ENCODE measurements at regions not wholly inside any gene's neighbourhood (a gene's known extent, or its start where the extent isn't known, plus 50 kb on each side); places are given as distances from the start of the nearest gene placed in this dataset.
"Not testable (repeated sequence)": the region's sequence is repeated elsewhere in the genome, so short reads cannot be mapped to it uniquely, and the experiment has no call there.

DNA sequence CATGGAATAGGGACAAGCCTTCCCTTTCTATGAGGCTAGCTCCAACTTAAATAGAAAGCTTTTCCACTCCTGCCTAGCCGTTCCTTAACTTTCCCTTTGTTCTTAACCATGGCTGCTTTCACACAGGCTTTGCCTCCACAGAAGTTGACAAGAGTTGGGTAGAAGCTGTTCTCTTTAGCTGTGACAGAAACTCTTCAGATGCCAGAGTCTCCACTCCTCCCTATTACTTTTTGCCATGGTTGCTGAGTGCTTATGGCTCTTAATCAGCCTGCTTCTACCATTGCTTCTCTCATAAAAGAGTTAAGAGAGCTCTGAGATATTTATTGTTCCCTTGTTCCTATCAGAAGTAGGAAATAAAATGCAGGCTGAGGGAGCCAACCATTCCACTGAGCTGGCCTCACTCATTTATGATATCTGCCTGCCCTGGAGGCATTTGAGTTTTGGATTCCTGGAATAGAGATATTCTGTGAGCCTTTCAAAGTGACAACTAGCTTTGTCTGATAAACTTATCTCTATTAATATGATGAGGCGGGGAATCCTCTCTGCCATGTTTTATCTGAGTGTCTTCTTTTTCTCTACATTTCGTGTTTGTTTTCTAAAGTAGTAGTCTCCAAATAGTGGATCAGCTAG is 162.6 kb downstream of the DMAC1 start:
- in situ Hi-C loops (cut with HindIII; ENCODE audit: low sequenced_read_pairs), result no loop called here
- DNase-seq (ENCODE audit: low spot score), result no peak

- in situ Hi-C loops (cut with HindIII; ENCODE audit: low sequenced_read_pairs), result no loop called here
- DNase-seq (ENCODE audit: low spot score), result no peak
Observed at GRCh38 chr9:7636309-7636708, 163.3 kb downstream of the DMAC1 start.

- DNase-seq (ENCODE audit: low spot score); in situ Hi-C loops (cut with HindIII; ENCODE audit: low sequenced_read_pairs): not testable (repeated sequence)
Observed at GRCh38 chr9:7626571-7627029, 173.0 kb downstream of the DMAC1 start.

GRCh38 chr9:7622481-7622880 is 177.1 kb downstream of the DMAC1 start:
- in situ Hi-C loops (cut with HindIII; ENCODE audit: low sequenced_read_pairs), result no loop called here
- DNase-seq (ENCODE audit: low spot score), result no peak

GRCh38 chr9:7615344-7615743 is 184.2 kb downstream of the DMAC1 start:
- in situ Hi-C loops (cut with HindIII; ENCODE audit: low sequenced_read_pairs), result no loop called here
- DNase-seq (ENCODE audit: low spot score), result no peak

GRCh38 chr9:7613931-7614330 is 185.6 kb downstream of the DMAC1 start:
- in situ Hi-C loops (cut with HindIII; ENCODE audit: low sequenced_read_pairs), result no loop called here
- DNase-seq (ENCODE audit: low spot score), result no peak

DNA sequence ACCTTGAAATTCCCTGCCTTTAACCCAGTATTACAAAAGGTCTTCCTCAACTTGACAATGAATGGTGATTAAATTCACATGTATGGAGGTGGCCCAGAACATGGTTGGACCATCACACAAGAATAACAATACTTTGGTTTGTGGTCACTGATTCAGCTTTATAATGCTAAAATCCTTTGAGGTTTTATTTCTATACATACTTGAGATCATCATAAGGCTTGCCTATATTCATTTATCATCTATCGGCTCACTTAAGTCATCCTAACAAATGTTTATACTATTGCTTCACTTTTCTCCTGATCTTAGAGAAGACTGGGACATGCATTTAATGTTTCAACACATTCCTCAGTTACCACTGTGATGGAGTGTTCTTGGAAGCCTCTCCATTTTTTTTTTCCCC is 191.3 kb downstream of the DMAC1 start:
- no peak for DNase-seq (ENCODE audit: low spot score)
- in situ Hi-C loops (cut with HindIII; ENCODE audit: low sequenced_read_pairs), result no loop called here

GRCh38 chr9:7607421-7607820 is 192.2 kb downstream of the DMAC1 start:
- DNase-seq (ENCODE audit: low spot score), result no peak
- in situ Hi-C loops (cut with HindIII; ENCODE audit: low sequenced_read_pairs), result no loop called here

GRCh38 chr9:7606591-7606990 is 193.0 kb downstream of the DMAC1 start:
- no peak for DNase-seq (ENCODE audit: low spot score)
- in situ Hi-C loops (cut with HindIII; ENCODE audit: low sequenced_read_pairs), result no loop called here

- in situ Hi-C loops (cut with HindIII; ENCODE audit: low sequenced_read_pairs), result no loop called here
- no peak for DNase-seq (ENCODE audit: low spot score)
Observed at GRCh38 chr9:7601739-7602138, 197.8 kb downstream of the DMAC1 start.

- in situ Hi-C loops (cut with HindIII; ENCODE audit: low sequenced_read_pairs), result no loop called here
- no peak for DNase-seq (ENCODE audit: low spot score)
Observed at GRCh38 chr9:7597716-7598115, 201.9 kb downstream of the DMAC1 start.

DNA sequence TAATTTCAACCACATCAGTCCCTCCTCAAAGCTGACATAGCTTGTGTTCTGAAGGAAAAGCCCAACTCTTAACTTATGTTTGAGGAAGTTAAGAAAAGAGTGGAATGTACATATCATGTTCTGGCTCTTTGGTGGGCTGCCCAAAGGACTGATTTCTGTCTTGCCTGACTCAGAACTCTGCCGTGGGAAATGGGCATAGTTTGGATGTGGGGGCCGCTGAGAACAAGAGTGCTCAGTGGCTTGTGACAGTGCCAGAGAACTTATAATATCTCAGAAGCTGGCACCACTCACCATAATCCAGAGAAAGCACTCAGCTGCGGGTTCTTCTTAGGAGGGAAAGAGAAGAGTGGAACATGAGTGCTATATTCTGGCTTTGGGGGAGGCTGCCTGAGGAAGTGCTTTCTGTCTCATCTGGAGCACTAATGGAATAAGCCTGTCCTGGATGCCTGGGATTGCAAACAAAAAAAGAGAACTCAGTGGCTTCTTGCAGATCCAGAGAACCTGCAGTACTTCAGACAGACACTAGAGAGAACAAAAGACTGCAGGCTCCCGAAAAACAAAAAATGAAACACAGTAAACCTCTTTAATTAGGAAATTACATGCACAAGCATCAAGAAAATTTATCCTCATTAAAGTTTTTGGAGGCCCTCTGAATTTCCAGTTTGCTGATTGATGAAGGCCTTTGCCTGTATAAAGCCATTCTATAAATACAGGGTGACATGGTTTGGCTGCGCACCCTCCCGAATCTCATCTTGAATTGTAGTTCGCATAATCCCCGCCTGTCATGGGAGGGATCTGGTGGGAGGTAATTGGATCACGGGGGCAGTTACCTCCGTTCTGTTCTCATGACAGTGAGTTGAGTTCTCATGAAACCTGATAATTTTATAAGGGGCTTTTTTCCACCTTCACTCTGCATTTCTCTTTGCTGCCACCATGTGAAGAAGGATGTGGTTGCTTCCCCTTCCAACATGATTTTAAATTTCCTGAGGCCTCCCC is 207.0 kb downstream of the DMAC1 start:
- no peak for DNase-seq (ENCODE audit: low spot score)
- in situ Hi-C loops (cut with HindIII; ENCODE audit: low sequenced_read_pairs), result no loop called here

DNA sequence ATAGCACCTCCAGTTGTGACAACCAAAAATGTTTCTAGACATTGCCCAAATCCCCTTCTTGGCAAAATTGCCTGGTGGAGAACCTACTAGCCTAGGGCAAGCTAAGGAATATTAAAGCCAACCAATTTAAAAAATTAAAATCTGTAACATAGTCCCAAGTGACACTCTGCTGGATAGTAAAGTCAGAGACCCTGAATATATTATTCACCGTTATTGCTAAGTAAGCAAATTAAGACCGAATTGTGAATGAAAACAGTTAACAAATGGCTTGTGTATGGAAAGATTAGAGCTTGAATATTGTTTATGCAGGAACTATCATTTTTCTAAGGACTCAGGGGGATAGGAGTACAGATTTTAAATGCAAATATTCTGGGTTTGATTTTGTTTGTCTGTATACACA is 208.1 kb downstream of the DMAC1 start:
- in situ Hi-C loops (cut with HindIII; ENCODE audit: low sequenced_read_pairs), result no loop called here
- no peak for DNase-seq (ENCODE audit: low spot score)

DNA sequence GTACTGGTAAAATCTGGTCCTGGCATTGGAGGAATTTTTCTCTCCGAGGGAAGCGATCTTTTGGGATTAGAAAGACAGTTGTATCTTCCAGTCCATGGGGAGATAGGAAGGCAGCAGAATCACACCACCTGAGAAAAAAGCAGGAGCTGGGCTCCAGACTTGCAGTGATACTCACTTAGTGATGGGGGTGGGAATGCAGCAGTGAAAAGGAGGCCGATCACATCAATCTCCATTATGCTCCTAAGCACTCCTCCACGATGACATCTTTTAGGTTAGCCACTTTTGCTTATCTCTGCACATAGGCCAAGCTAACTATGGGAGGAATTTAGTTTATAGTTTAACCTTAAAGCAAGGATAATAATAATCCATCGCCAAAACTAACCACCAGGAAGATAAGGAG is 219.0 kb downstream of the DMAC1 start:
- in situ Hi-C loops (cut with HindIII; ENCODE audit: low sequenced_read_pairs), result no loop called here
- no peak for DNase-seq (ENCODE audit: low spot score)

GRCh38 chr9:7579351-7579750 is 220.2 kb downstream of the DMAC1 start:
- peak; percentile 12 for DNase-seq (ENCODE audit: low spot score)
- in situ Hi-C loops (cut with HindIII; ENCODE audit: low sequenced_read_pairs), result no loop called here

DNA sequence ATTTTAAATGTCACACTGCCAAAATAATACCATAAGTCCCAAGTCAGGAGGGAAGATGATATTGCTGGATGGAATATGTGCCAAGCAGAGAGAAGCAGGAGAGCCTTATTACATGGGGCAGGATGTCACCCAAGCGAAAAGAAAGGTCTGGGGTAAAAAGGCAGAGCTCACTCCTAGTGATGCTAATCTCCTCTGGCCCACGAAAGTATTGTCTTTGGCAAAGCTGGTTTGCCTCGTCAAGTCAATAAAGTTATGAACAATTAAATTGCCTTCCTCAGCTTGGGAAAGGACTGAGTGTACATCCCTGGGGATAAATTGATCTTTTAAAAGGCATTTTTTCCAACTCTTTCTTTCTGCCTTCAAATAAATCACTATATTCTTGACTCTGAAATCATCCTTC is 220.6 kb downstream of the DMAC1 start:
- DNase-seq (ENCODE audit: low spot score), result no peak
- in situ Hi-C loops (cut with HindIII; ENCODE audit: low sequenced_read_pairs), result no loop called here

DNA sequence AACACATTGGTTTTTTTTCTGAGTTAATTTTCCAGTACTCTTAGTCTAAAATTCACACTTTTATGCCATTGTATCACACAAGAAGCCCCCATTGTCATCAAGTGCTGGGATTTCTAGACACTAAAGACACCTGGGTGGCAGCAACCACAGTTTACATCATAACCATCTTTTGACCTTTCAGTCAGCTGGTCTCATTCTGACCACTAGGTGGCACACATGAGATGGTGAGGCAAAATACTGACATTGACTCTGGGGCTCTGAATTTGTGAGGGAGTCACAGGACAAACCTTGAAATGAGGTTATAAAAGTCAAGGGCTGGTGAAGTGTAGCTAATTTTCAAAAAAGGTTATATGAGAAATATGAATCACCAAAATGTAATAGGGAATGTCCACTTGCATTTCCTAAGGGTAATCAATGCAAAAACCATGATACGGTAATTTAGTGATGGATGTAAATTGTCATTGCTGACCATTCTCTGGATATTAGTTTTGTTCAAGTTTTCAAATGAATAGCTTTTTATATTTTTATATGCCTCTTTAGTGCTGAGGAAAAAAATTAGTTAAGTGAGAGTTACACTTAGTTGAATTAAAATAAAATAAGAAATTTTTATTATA is 229.4 kb downstream of the DMAC1 start:
- DNase-seq (ENCODE audit: low spot score), result peak; percentile 36
- in situ Hi-C loops (cut with HindIII; ENCODE audit: low sequenced_read_pairs), result no loop called here

GRCh38 chr9:7567687-7568086 is 231.9 kb downstream of the DMAC1 start:
- no peak for DNase-seq (ENCODE audit: low spot score)
- in situ Hi-C loops (cut with HindIII; ENCODE audit: low sequenced_read_pairs), result no loop called here

DNA sequence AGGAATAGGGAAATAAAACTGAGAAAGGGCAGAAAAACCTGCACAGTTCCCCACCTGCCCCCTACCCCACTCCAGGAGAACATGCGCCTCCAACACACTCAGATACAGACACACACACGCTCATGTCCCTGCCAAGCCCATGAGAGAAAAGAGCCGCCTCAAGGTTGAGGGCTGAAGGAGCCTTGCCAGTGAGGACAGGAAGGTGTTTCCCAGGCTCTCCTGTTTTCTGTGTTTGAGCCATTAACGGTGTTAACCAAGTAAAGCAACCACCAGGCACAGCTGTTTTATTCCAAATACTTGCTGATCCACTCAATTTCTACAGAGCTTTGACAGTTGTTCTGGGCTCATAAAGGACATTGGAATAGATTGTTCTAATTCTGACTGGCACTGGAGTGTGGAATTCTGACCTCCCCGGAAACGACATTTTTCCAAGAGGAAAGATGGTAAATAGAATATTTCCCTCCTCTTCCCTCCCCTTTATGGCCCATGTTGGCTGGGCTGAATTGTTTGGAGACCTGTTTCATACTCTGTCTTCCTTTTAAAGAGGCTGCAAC is 238.0 kb downstream of the DMAC1 start:
- in situ Hi-C loops (cut with HindIII; ENCODE audit: low sequenced_read_pairs), result no loop called here
- DNase-seq (ENCODE audit: low spot score), result no peak

Data from G401 (cell line).